ENCODE measurements at regions not wholly inside any gene's neighbourhood (a gene's known extent, or its start where the extent isn't known, plus 50 kb on each side); places are given as distances from the start of the nearest gene placed in this dataset.

DNA sequence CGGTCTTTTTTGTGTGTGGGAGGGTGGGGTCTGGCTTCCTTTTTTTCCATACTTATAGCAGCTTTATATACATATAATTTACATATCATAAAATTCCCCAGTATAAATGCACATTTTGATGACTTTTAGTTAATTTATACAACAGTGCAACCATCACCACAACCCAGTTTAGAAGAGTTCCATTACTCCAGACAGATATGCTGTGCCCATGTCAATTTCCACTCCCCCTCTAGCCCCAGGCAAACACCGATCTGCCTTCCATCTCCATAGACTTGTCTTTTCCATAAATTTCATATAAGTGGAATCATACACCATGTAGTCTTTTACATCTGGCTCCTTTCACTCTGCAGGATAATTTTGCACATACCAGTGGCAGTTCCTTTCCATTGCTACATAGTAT, 139.2 kb upstream of the SYT6 start:
- Histone ChIP-seq H3K36me3 (ENCODE audit: control insufficient read depth, insufficient read depth, low read length) (no peaks in the 10 kb centered on the region), H3K4me3 (ENCODE audit: low read depth, low read length) (no peak overlapping the region), H3K27me3 (ENCODE audit: control insufficient read depth, insufficient read depth, low read length) (no peaks in the 10 kb centered on the region), H3K27ac (ENCODE audit: insufficient read depth, low read length, poor library complexity, severe bottlenecking) (no peak overlapping the region), H3K9me3 (ENCODE audit: control insufficient read depth in 2 of 2, low read length in 2 of 2) (no peaks in the 10 kb centered on the region), H3K4me1 (ENCODE audit: control insufficient read depth, insufficient read depth, low read length, poor library complexity, severe bottlenecking) (no peaks in the 10 kb centered on the region)
- ATAC-seq (ENCODE audit: low read depth in 2 of 2), result no peak
- H3K36me3 Mint-ChIP-seq, result no peaks in the 10 kb centered on the region
- peaks cover 21% of the 10 kb centered on the region for H3K27me3 Mint-ChIP-seq
- H3K9me3 Mint-ChIP-seq, result no peaks in the 10 kb centered on the region
- no peak overlapping the region for H3K27ac Mint-ChIP-seq
- DNase-seq, result no peak
- H3K4me1 Mint-ChIP-seq, result peaks cover 0 to 4% (median 0%) of the 10 kb centered on the region in 4 donors
- no peak overlapping the region for H3K4me3 Mint-ChIP-seq

DNA sequence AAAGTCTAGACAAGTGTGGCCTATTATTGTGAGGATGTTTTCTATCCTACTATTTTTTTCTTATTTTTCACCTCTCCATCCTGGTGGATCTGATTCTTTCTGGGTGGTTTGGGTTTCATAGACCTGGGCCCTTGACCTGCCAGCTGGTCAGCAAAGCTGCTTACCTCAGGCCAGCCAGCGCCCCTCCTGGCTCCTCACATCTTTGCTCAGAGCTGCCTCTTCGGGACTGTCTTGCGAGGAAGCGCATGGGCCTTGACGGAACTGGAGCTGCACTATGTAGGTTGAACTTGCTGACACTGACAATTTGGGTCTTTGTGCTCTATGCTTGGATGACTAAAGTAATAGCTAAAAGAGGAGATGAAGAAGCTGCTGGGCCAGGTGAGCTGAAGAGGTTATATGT, 138.5 kb upstream of the SYT6 start:
- Histone ChIP-seq H3K4me1 (ENCODE audit: control insufficient read depth, insufficient read depth, low read length, poor library complexity, severe bottlenecking) (no peaks in the 10 kb centered on the region), H3K27ac (ENCODE audit: insufficient read depth, low read length, poor library complexity, severe bottlenecking) (no peak overlapping the region), H3K36me3 (ENCODE audit: control insufficient read depth, insufficient read depth, low read length) (no peaks in the 10 kb centered on the region), H3K4me3 (ENCODE audit: low read depth, low read length) (no peak overlapping the region), H3K27me3 (ENCODE audit: control insufficient read depth, insufficient read depth, low read length) (no peaks in the 10 kb centered on the region), H3K9me3 (ENCODE audit: control insufficient read depth in 2 of 2, low read length in 2 of 2) (no peaks in the 10 kb centered on the region)
- Mint-ChIP-seq H3K9me3 (no peaks in the 10 kb centered on the region), H3K36me3 (no peaks in the 10 kb centered on the region), H3K27ac (no peak overlapping the region), H3K4me1 (peaks cover 0 to 4% (median 0%) of the 10 kb centered on the region in 4 donors), H3K4me3 (no peak overlapping the region), H3K27me3 (peaks cover 21% of the 10 kb centered on the region)
- no peak for DNase-seq
- no peak for ATAC-seq (ENCODE audit: low read depth in 2 of 2)

DNA sequence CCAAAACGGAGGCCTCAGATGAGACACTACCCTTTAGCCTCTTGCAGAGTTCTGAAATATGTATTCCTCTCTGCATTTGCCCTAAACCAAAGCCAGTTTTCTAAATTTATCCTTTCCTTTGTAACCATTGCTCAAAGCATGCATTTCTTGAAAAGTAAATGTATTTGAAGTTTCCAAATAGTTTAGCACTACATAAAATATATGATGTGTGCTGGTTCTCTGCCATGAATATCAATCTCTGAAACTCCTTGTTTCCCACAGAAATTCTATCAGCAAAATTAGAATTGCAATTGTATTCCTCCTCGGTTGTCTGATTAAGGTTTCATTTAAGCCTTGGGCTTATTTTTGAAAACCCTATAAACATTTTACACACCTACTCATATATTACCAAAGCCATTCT, 137.1 kb upstream of the SYT6 start:
- H3K4me3 Mint-ChIP-seq, result no peak overlapping the region
- DNase-seq, result no peak
- H3K27me3 ChIP-seq (ENCODE audit: control insufficient read depth, insufficient read depth, low read length), result no peaks in the 10 kb centered on the region
- no peaks in the 10 kb centered on the region for H3K4me1 ChIP-seq (ENCODE audit: control insufficient read depth, insufficient read depth, low read length, poor library complexity, severe bottlenecking)
- peaks cover 13% of the 10 kb centered on the region for H3K27me3 Mint-ChIP-seq
- H3K36me3 ChIP-seq (ENCODE audit: control insufficient read depth, insufficient read depth, low read length), result no peaks in the 10 kb centered on the region
- no peak overlapping the region for H3K27ac ChIP-seq (ENCODE audit: insufficient read depth, low read length, poor library complexity, severe bottlenecking)
- no peaks in the 10 kb centered on the region for H3K9me3 ChIP-seq (ENCODE audit: control insufficient read depth in 2 of 2, low read length in 2 of 2)
- peaks cover 0 to 4% (median 0%) of the 10 kb centered on the region in 4 donors for H3K4me1 Mint-ChIP-seq
- no peaks in the 10 kb centered on the region for H3K36me3 Mint-ChIP-seq
- H3K4me3 ChIP-seq (ENCODE audit: low read depth, low read length), result no peak overlapping the region
- no peak overlapping the region for H3K27ac Mint-ChIP-seq
- ATAC-seq (ENCODE audit: low read depth in 2 of 2), result no peak
- H3K9me3 Mint-ChIP-seq, result no peaks in the 10 kb centered on the region

DNA sequence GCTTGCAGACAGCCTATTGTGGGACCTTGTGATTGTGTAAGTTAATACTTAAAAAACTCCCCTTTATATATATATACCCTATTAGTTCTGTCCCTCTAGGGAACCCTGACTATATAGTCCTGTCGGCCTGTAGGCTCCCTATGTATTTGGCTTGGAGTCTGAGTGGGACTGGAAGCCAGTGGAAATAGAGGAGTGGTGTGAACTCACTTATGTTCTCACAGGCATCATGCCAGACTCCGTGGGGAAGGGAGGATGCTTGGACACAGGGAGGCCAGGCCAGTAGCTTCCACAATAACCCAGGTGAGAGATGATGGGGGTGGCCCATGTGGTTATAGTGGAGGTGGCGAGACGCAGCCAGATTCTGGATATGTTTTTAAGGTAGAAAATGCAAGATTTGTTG, 136.7 kb upstream of the SYT6 start:
- H3K36me3 Mint-ChIP-seq, result no peaks in the 10 kb centered on the region
- peaks cover 15% of the 10 kb centered on the region for H3K27me3 Mint-ChIP-seq
- peaks cover 0 to 4% (median 0%) of the 10 kb centered on the region in 4 donors for H3K4me1 Mint-ChIP-seq
- no peaks in the 10 kb centered on the region for H3K9me3 Mint-ChIP-seq
- no peak for ATAC-seq (ENCODE audit: low read depth in 2 of 2)
- no peak overlapping the region for H3K27ac ChIP-seq (ENCODE audit: insufficient read depth, low read length, poor library complexity, severe bottlenecking)
- H3K27ac Mint-ChIP-seq, result no peak overlapping the region
- H3K4me3 Mint-ChIP-seq, result no peak overlapping the region
- H3K4me1 ChIP-seq (ENCODE audit: control insufficient read depth, insufficient read depth, low read length, poor library complexity, severe bottlenecking), result no peaks in the 10 kb centered on the region
- H3K9me3 ChIP-seq (ENCODE audit: control insufficient read depth in 2 of 2, low read length in 2 of 2), result no peaks in the 10 kb centered on the region
- no peaks in the 10 kb centered on the region for H3K27me3 ChIP-seq (ENCODE audit: control insufficient read depth, insufficient read depth, low read length)
- no peak for DNase-seq
- no peaks in the 10 kb centered on the region for H3K36me3 ChIP-seq (ENCODE audit: control insufficient read depth, insufficient read depth, low read length)
- H3K4me3 ChIP-seq (ENCODE audit: low read depth, low read length), result no peak overlapping the region

DNA sequence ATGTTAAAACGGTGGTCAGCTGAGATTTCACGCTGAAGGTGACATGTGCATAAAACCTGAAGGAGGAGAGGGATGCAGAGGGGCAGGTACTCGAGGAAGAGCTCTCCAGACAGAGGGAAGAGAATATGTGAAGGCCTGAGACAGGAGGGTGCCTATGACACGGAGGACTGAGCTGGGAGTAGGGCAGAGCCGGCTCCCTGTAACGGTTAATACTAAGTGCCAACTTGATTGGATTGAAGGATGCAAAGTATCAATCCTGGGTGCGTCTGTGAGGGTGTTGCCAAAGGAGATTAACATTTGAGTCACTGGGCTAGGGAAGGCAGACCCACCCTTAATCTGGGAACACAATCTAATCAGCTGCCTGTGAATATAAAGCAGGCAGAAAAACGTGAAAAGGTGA, 136.2 kb upstream of the SYT6 start:
- no peak overlapping the region for H3K27ac ChIP-seq (ENCODE audit: insufficient read depth, low read length, poor library complexity, severe bottlenecking)
- no peaks in the 10 kb centered on the region for H3K27me3 ChIP-seq (ENCODE audit: control insufficient read depth, insufficient read depth, low read length)
- H3K4me1 ChIP-seq (ENCODE audit: control insufficient read depth, insufficient read depth, low read length, poor library complexity, severe bottlenecking), result no peaks in the 10 kb centered on the region
- no peaks in the 10 kb centered on the region for H3K9me3 ChIP-seq (ENCODE audit: control insufficient read depth in 2 of 2, low read length in 2 of 2)
- H3K27me3 Mint-ChIP-seq, result peaks cover 18% of the 10 kb centered on the region
- ATAC-seq (ENCODE audit: low read depth in 2 of 2) (no peak), DNase-seq (no peak)
- no peak overlapping the region for H3K27ac Mint-ChIP-seq
- H3K36me3 ChIP-seq (ENCODE audit: control insufficient read depth, insufficient read depth, low read length), result no peaks in the 10 kb centered on the region
- peaks cover 0 to 4% (median 0%) of the 10 kb centered on the region in 4 donors for H3K4me1 Mint-ChIP-seq
- H3K4me3 Mint-ChIP-seq, result no peak overlapping the region
- no peak overlapping the region for H3K4me3 ChIP-seq (ENCODE audit: low read depth, low read length)
- no peaks in the 10 kb centered on the region for H3K36me3 Mint-ChIP-seq
- no peaks in the 10 kb centered on the region for H3K9me3 Mint-ChIP-seq

DNA sequence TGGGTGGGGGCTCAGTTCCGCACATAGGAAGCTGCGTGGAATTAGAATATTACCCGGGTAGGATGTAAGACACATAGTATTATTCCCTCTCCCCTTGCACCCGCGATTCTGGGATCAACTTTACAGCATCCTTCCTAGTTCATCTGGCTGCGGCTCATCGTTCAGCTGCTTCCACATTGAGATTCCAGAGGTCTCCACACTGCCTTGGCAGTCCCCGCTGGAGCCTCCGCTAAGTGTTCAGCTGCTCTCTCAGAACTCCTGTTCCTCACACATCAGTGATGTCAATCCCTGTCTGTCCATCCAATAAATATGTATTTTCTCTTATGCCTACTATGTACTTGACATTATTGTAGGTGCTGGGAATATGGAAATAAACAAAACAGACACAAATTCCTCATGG, 135.6 kb upstream of the SYT6 start:
- Mint-ChIP-seq H3K4me1 (peaks cover 0 to 4% (median 0%) of the 10 kb centered on the region in 4 donors), H3K9me3 (no peaks in the 10 kb centered on the region)

DNA sequence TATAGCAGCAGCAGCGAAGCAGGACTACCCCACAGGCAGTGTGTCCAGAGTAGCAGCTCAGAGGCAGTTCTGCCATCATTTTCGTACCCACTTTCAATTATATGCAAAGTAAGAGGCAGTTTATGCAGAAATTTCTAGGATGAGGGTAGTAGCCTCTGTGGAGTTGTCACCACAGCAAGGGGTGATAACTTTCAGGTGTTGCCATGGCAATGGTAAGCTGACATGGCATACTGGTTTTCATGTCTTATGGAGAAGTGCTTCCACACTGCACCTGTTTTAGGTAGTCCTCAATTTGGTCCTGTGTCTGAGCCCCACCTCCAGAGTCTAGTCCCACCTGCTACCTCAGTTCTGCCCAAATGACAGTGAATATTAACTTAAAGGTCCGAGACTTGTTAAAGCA, 133.3 kb upstream of the SYT6 start:
- no peak overlapping the region for H3K4me3 ChIP-seq (ENCODE audit: low read depth, low read length)
- no peaks in the 10 kb centered on the region for H3K27me3 ChIP-seq (ENCODE audit: control insufficient read depth, insufficient read depth, low read length)
- H3K4me3 Mint-ChIP-seq, result no peak overlapping the region
- H3K27ac ChIP-seq (ENCODE audit: insufficient read depth, low read length, poor library complexity, severe bottlenecking), result no peak overlapping the region
- H3K4me1 ChIP-seq (ENCODE audit: control insufficient read depth, insufficient read depth, low read length, poor library complexity, severe bottlenecking), result peaks cover 3% of the 10 kb centered on the region
- H3K27me3 Mint-ChIP-seq, result peaks cover 5% of the 10 kb centered on the region
- no peaks in the 10 kb centered on the region for H3K9me3 ChIP-seq (ENCODE audit: control insufficient read depth in 2 of 2, low read length in 2 of 2)
- no peaks in the 10 kb centered on the region for H3K36me3 Mint-ChIP-seq
- no peak for ATAC-seq (ENCODE audit: low read depth in 2 of 2)
- no peak overlapping the region for H3K27ac Mint-ChIP-seq
- peaks cover 0 to 4% (median under 1%) of the 10 kb centered on the region in 4 donors for H3K4me1 Mint-ChIP-seq
- DNase-seq, result no peak
- H3K9me3 Mint-ChIP-seq, result no peaks in the 10 kb centered on the region
- no peaks in the 10 kb centered on the region for H3K36me3 ChIP-seq (ENCODE audit: control insufficient read depth, insufficient read depth, low read length)

More for the DNA sequence above, 135.6 kb upstream of the SYT6 start:
- no peaks in the 10 kb centered on the region for H3K36me3 ChIP-seq (ENCODE audit: control insufficient read depth, insufficient read depth, low read length)
- no peaks in the 10 kb centered on the region for H3K4me1 ChIP-seq (ENCODE audit: control insufficient read depth, insufficient read depth, low read length, poor library complexity, severe bottlenecking)
- H3K9me3 ChIP-seq (ENCODE audit: control insufficient read depth in 2 of 2, low read length in 2 of 2), result no peaks in the 10 kb centered on the region
- Mint-ChIP-seq H3K27ac (no peak overlapping the region), H3K27me3 (peaks cover 16% of the 10 kb centered on the region), H3K36me3 (no peaks in the 10 kb centered on the region), H3K4me3 (no peak overlapping the region)
- H3K27me3 ChIP-seq (ENCODE audit: control insufficient read depth, insufficient read depth, low read length), result no peaks in the 10 kb centered on the region
- no peak for ATAC-seq (ENCODE audit: low read depth in 2 of 2)
- H3K27ac ChIP-seq (ENCODE audit: insufficient read depth, low read length, poor library complexity, severe bottlenecking), result no peak overlapping the region
- H3K4me3 ChIP-seq (ENCODE audit: low read depth, low read length), result no peak overlapping the region
- no peak for DNase-seq

DNA sequence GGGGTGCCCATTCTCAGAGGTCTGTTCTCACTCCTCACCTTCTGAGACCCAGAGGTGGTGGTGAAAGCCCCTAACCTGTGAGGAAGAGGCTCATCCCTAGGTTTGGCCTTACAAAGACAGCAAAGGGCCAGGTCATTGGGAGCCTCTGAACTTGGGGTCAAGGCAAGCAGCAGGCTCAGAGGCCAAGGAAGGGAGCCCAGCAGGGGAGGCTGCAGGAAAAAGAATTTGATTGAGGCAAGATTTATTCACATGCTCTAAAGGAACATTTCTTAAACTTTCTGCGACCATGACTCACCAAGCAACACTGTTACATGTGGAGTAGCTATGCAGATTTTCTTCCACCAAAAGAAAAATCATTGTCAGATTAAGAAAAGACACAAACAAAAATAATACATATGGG, 132.5 kb upstream of the SYT6 start:
- Histone ChIP-seq H3K4me3 (ENCODE audit: low read depth, low read length) (no peak overlapping the region), H3K9me3 (ENCODE audit: control insufficient read depth in 2 of 2, low read length in 2 of 2) (no peaks in the 10 kb centered on the region), H3K27me3 (ENCODE audit: control insufficient read depth, insufficient read depth, low read length) (no peaks in the 10 kb centered on the region), H3K36me3 (ENCODE audit: control insufficient read depth, insufficient read depth, low read length) (no peaks in the 10 kb centered on the region), H3K4me1 (ENCODE audit: control insufficient read depth, insufficient read depth, low read length, poor library complexity, severe bottlenecking) (peaks cover 3% of the 10 kb centered on the region), H3K27ac (ENCODE audit: insufficient read depth, low read length, poor library complexity, severe bottlenecking) (no peak overlapping the region)
- Mint-ChIP-seq H3K36me3 (no peaks in the 10 kb centered on the region), H3K4me1 (peaks cover 0 to 4% (median under 1%) of the 10 kb centered on the region in 4 donors), H3K4me3 (no peak overlapping the region), H3K9me3 (no peaks in the 10 kb centered on the region), H3K27ac (peak overlapping the region in 1 of 3 donors; percentile 14), H3K27me3 (peaks cover 5% of the 10 kb centered on the region)
- DNase-seq (no peak), ATAC-seq (ENCODE audit: low read depth in 2 of 2) (no peak)

All from CD4-positive, CD25-positive, alpha-beta regulatory T cell (primary cell).